GM10248 (cell line): ENCODE measurements at regions not wholly inside any gene's neighbourhood (a gene's known extent, or its start where the extent isn't known, plus 50 kb on each side); places are given as distances from the start of the nearest gene placed in this dataset.
"Not testable (repeated sequence)": the region's sequence is repeated elsewhere in the genome, so short reads cannot be mapped to it uniquely, and the experiment has no call there.

Source experiments
- CTCF ChIA-PET: fragments of 300-600 bp; sonication (Branson Sonifier 250); formaldehyde crosslinking; extraction: SDS; loops from one replicate; lab custom pipeline; 2021; ENCODE audit warnings: antibody characterized with exemption; lab: Yijun Ruan, JAX
- POLR2A ChIA-PET: fragments of 350-650 bp; sonication (Branson Sonifier 250); formaldehyde crosslinking; extraction: SDS; loops from one replicate; lab custom pipeline; 2020; ENCODE audit warnings: antibody characterized with exemption; lab: Yijun Ruan, JAX
- DNase-seq: peaks from one replicate; pipeline ENCODE4 v3.0.0; 2012; ENCODE audit errors: extremely low spot score
- CTCF ChIP-seq: IDR thresholded peaks from 2 replicates; pipeline ENCODE4 v1.5.1; 2012; ENCODE audit warnings: mild to moderate bottlenecking, low read depth; ENCODE audit errors: extremely low read depth, missing control alignments, control extremely low read depth

- ChIA-PET POLR2A (no interaction called here), CTCF (interaction anchor here (0.7 to 1.3 kb wide), 2 partner anchors 19 to 25 kb away, joined by 3 read pairs; no protein-coding TSS in a partner anchor)
- no peak for DNase-seq
- no peak for TF ChIP-seq CTCF
Measured at GRCh38 chr21:15449556-15449955, 280.2 kb upstream of the USP25 start.

- ChIA-PET POLR2A (no interaction called here), CTCF (interaction anchor here (1.0 kb wide), 1 partner anchor 29 kb away, joined by 3 read pairs; no protein-coding TSS in a partner anchor)
- no peak for TF ChIP-seq CTCF
- no peak for DNase-seq
Measured at GRCh38 chr21:15453261-15453660, 276.5 kb upstream of the USP25 start.

- POLR2A ChIA-PET, DNase-seq, CTCF ChIA-PET: not testable (repeated sequence)
Measured at GRCh38 chr21:15453785-15454184, 276.0 kb upstream of the USP25 start.

- DNase-seq, POLR2A ChIA-PET: not testable (repeated sequence)
- CTCF ChIA-PET, result interaction anchor here (0.9 kb wide), 1 partner anchor 37 kb away, joined by 3 read pairs; no protein-coding TSS in a partner anchor
Measured at GRCh38 chr21:15454931-15455330, 274.9 kb upstream of the USP25 start.

- DNase-seq, result no peak
- ChIA-PET POLR2A (no interaction called here), CTCF (interaction anchor here (1.6 kb wide), 1 partner anchor 15 kb away, joined by 3 read pairs; no protein-coding TSS in a partner anchor)
- TF ChIP-seq CTCF, result no peak
Measured at GRCh38 chr21:15455819-15456462, 273.8 kb upstream of the USP25 start.

GRCh38 chr21:15457965-15458364 is 271.8 kb upstream of the USP25 start:
- no peak for DNase-seq
- ChIA-PET CTCF (interaction anchor here (0.6 to 1.3 kb wide), 2 partner anchors 16 to 25 kb away, joined by 3 to 4 read pairs; no protein-coding TSS in a partner anchor), POLR2A (no interaction called here)
- TF ChIP-seq CTCF, result no peak

- no peak for DNase-seq
- POLR2A ChIA-PET, result no interaction called here
- CTCF ChIA-PET, result interaction anchor here (1.3 kb wide), 1 partner anchor 21 kb away, joined by 3 read pairs; no protein-coding TSS in a partner anchor
- TF ChIP-seq CTCF, result no peak
Measured at GRCh38 chr21:15462092-15462491, 267.7 kb upstream of the USP25 start.

- no peak for DNase-seq
- no peak for TF ChIP-seq CTCF
- ChIA-PET CTCF (interaction anchor here (1.8 kb wide), 1 partner anchor 12 kb away, joined by 5 read pairs; no protein-coding TSS in a partner anchor), POLR2A (no interaction called here)
Measured at GRCh38 chr21:15466329-15466728, 263.5 kb upstream of the USP25 start.
